ENCODE measurements at regions not wholly inside any gene's neighbourhood (a gene's known extent, or its start where the extent isn't known, plus 50 kb on each side); places are given as distances from the start of the nearest gene placed in this dataset.

GRCh38 chr12:63079791-63080502, 71.1 kb downstream of the AVPR1A start:
- no peak overlapping the region for H3K27ac Mint-ChIP-seq
- no peak for TF ChIP-seq CTCF (IDR thresholded peaks at IDR 0.05; ENCODE audit: unreplicated experiment)
- no peaks in the 10 kb centered on the region for H3K27me3 Mint-ChIP-seq
- H3K36me3 Mint-ChIP-seq (ENCODE audit: insufficient read depth) = no peaks in the 10 kb centered on the region
- H3K9me3 Mint-ChIP-seq (ENCODE audit: low read depth) = no peaks in the 10 kb centered on the region
- peaks cover 22% of the 10 kb centered on the region for H3K4me1 Mint-ChIP-seq (ENCODE audit: low read depth)
- H3K4me3 Mint-ChIP-seq (ENCODE audit: low read depth) = no peak overlapping the region
- no peak for DNase-seq (ENCODE audit: low spot score, unreplicated experiment)

- H3K9me3 Mint-ChIP-seq (ENCODE audit: low read depth) = no peaks in the 10 kb centered on the region
- no peak for TF ChIP-seq CTCF (IDR thresholded peaks at IDR 0.05; ENCODE audit: unreplicated experiment)
- H3K27ac Mint-ChIP-seq = no peak overlapping the region
- peaks cover 17% of the 10 kb centered on the region for H3K4me1 Mint-ChIP-seq (ENCODE audit: low read depth)
- no peaks in the 10 kb centered on the region for H3K27me3 Mint-ChIP-seq
- no peak overlapping the region for H3K4me3 Mint-ChIP-seq (ENCODE audit: low read depth)
- no peak for DNase-seq (ENCODE audit: low spot score, unreplicated experiment)
- H3K36me3 Mint-ChIP-seq (ENCODE audit: insufficient read depth) = no peaks in the 10 kb centered on the region
These were observed 72.1 kb downstream of the AVPR1A start for GRCh38 chr12:63078906-63079305.

- Mint-ChIP-seq H3K4me1 (ENCODE audit: low read depth) (peaks cover 5% of the 10 kb centered on the region), H3K27ac (no peak overlapping the region), H3K9me3 (ENCODE audit: low read depth) (no peaks in the 10 kb centered on the region)
These were observed 75.5 kb downstream of the AVPR1A start for GRCh38 chr12:63075376-63076060.

GRCh38 chr12:63070709-63071108, 80.3 kb downstream of the AVPR1A start:
- no peak for TF ChIP-seq CTCF (IDR thresholded peaks at IDR 0.05; ENCODE audit: unreplicated experiment)
- no peaks in the 10 kb centered on the region for H3K9me3 Mint-ChIP-seq (ENCODE audit: low read depth)
- H3K27ac Mint-ChIP-seq = no peak overlapping the region
- no peaks in the 10 kb centered on the region for H3K36me3 Mint-ChIP-seq (ENCODE audit: insufficient read depth)
- no peak for DNase-seq (ENCODE audit: low spot score, unreplicated experiment)
- no peak overlapping the region for H3K4me3 Mint-ChIP-seq (ENCODE audit: low read depth)
- H3K4me1 Mint-ChIP-seq (ENCODE audit: low read depth) = peaks cover 7% of the 10 kb centered on the region
- no peaks in the 10 kb centered on the region for H3K27me3 Mint-ChIP-seq

More at GRCh38 chr12:63075376-63076060, 75.5 kb downstream of the AVPR1A start:
- Mint-ChIP-seq H3K27me3 (no peaks in the 10 kb centered on the region), H3K4me3 (ENCODE audit: low read depth) (no peak overlapping the region), H3K36me3 (ENCODE audit: insufficient read depth) (no peaks in the 10 kb centered on the region)
- no peak for DNase-seq (ENCODE audit: low spot score, unreplicated experiment)
- TF ChIP-seq CTCF (IDR thresholded peaks at IDR 0.05; ENCODE audit: unreplicated experiment) = no peak

GRCh38 chr12:63069860-63070617, 81.0 kb downstream of the AVPR1A start:
- Mint-ChIP-seq H3K9me3 (ENCODE audit: low read depth) (no peaks in the 10 kb centered on the region), H3K4me3 (ENCODE audit: low read depth) (no peak overlapping the region), H3K4me1 (ENCODE audit: low read depth) (peaks cover 7% of the 10 kb centered on the region), H3K36me3 (ENCODE audit: insufficient read depth) (no peaks in the 10 kb centered on the region), H3K27me3 (no peaks in the 10 kb centered on the region), H3K27ac (no peak overlapping the region)
- no peak for TF ChIP-seq CTCF (IDR thresholded peaks at IDR 0.05; ENCODE audit: unreplicated experiment)
- DNase-seq (ENCODE audit: low spot score, unreplicated experiment) = no peak

All from progenitor cell of endocrine pancreas (in vitro differentiated cells).